ENCODE measurements at regions not wholly inside any gene's neighbourhood (a gene's known extent, or its start where the extent isn't known, plus 50 kb on each side); places are given as distances from the start of the nearest gene placed in this dataset.

DNA sequence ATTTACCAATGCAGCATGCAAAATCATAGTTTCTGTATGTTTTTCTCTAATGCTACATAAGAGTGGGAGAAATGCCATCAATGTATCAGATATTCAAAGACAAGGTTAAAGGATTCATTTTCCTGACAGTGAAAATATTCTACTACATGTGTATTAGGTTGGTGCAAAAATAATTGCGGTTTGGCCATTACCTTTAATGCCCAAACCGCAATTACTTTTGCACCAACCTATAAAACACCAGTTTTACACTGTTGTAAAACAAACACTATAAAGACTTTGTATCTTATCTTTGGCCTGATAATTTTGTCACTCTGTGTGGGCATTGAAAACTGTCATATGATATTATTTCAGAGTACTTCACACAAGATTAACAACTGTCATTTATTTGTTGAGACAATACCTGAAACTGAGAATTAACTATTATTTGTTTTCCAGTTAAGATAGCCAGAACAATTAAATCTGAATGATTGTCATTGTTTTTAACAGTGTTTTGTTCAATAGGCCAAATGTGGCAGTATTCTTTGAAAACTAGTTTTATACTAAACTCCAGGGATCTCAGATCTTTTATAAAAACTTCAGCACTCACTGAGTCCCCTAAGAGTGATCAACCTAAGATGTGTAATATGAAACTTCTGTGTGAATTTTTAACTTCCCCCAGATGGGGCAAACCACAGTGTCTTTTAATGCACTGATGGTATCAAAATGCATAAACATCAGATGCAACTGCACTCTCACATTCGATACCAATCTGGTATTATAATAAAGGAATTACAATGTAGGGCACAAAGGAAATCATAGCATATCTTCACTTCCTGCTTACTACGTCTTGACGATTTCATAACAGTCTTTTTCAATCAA is 53.8 kb upstream of the FBN2 start:
- DNase-seq: no peak

DNA sequence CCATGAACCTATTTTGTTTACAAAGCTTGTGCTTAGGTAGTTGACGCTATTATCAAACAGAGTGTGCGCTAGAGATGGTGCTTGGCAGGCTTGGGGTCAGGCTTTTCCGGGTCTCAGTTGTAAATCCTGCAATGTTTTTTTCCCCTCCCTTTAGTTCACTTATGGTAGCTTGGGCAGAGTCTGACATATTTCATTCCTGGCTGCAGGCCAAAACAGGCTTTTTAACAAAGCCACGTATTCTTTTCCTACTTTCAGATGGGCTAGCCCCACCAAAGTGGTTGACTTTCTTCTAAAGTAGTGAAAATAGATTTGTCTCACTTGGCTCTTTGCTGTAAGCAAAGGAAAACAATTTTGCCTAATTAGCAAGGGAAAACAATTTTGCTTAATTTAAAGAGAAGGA is 58.0 kb upstream of the FBN2 start:
- no peak for DNase-seq

DNA sequence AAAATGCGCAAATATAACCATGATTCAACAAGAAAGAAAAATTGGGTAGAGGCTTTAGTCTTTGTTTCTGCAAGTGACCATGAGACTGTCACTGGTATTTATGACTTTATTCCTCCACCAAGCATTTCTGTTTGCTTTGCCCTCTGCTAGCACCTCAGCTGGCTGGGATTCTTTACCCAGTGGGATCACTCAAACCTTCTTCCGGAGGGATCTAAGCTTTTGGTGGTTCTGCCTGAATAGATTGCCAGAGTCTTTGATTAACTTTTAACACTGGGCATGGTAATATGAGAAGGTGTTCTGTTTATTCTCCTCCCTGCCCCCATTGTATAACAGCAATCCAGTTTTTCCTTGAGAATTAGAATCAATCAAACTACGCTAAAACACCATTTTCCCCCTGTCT is 59.1 kb upstream of the FBN2 start:
- DNase-seq: no peak

DNA sequence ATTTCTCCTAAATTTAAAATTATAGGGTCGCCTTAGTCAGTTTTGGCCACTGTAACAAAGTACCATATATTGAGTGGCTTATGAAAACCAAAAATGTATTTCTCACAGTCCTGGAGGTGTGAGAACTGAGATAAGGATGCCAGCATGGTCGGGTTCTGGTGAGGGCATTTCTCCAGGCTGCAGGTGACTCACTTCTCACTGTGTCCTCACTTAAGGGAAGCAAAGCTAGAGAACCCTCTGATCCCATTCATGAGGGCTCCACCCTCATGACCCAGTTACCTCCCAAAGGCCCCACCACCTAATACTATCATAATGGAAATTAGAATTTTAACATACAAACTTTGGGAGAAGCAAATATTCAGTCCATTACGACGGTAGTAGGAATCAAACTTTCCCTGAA is 75.1 kb upstream of the FBN2 start:
- DNase-seq: no peak

DNA sequence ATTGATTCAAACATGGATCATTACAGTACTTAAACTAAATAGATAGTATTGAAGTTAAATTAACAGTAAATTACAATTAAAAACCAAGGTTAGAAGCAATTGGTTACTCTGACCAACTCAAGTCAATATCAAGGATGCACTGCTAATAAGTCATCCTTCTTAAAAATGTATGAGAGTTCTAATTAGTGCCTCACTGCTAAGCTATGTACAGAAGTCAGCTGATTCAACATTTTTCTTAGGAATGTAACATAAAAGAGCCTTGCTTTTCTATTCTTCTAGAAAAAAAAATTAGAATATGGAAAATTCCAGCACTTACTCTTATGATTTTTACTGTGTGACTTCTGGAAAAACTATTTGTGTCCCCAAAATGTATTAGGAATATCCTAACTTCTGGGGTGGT is 75.7 kb upstream of the FBN2 start:
- no peak for DNase-seq

DNA sequence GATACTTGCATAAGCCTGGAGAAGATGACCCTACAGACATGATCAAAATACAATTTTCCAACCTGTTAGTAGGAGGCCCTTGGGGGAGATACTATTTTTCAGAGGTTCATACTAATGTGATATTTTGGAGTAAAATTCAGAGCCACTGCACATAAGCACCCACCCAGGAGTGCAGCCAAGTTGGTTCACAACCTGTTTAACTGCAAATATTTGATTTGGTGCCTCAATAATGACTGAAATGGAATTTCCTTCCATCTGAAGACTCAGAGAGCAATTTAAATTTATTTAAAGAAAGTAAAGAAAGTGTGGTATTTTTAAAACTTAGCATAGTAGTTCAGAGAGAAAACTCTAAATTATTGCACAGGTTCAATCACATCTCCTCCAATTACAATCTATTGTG is 77.5 kb upstream of the FBN2 start:
- no peak for DNase-seq

DNA sequence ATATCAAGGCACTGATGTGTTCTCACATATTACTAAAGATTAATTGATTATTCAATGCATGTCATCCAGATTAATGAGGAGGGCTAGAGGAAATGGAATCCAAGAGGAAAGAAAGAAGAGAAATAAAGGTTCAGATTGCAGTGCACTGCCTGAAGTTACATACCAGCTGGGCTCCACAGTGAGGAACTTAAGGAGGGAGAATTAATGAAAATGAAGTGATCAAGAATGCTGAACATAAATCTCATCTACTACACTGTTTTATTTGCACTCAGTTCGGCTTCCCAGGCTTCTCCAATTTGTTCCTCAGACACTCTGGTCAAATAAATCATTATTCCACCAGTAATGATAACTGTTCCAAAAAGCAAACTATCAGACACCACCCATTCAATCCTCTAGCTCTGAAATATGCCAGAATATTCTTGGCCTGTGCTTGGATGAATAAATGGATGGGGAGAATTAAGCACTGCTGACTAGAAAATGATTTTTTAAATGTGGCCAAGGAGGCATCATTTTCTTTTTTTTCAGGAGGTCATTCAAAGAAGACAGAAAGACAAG is 88.6 kb upstream of the FBN2 start:
- DNase-seq: no peak

DNA sequence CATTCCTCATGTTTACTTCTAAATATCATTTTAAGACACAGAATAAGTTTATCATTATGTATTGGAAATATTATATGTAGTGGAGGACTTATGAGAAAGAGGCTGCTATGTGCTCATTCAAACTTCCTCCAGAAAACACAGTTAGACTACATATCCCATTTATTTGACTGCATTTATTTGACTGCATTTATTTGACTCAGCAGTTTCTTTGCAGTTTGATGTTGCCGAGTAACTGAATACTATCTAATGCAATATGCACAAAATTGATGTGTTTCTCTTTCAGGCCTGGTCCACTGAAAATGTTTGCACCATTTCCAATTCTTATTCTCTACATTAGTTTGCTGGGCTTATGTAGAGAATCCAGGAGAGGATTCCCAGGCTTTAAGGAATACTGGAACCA is 89.9 kb upstream of the FBN2 start:
- no peak for DNase-seq

DNA sequence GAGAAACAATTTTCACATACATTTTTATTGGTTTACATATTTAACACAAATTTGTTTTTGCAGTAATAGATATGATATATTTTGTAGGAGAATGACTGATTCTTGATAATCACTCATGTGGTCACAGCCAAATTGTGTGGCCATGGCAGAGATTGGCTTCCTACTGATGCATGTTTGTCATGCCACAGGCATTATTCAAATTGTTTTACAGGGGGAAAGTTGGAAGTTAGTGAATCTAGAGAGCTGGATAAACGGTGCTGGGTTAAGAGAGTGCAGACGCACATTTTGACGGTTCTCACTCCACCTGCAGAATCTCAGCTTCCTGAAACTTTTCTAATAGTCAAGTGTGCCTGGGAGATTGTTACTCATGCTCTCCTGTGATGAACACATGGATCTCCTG is 91.1 kb upstream of the FBN2 start:
- DNase-seq: no peak

DNA sequence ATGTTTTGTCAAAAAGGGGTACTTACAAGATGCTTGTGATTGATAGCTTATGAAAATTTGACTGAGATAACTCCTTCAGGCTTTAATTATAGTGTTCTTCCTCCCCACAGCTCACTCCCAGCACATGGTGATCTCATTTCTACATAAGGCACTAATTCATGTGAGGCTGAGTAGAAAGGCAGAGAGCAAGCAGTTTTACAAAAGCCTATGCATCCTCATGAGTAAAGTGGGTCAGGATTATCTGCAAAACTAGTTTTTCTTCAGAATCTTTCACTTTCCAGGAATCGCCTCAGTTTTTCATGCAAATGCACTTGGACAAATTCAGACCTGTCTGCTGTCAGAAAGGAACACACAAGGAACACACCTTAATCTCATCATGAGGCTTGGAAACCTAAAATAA is 92.1 kb upstream of the FBN2 start:
- no peak for DNase-seq

DNA sequence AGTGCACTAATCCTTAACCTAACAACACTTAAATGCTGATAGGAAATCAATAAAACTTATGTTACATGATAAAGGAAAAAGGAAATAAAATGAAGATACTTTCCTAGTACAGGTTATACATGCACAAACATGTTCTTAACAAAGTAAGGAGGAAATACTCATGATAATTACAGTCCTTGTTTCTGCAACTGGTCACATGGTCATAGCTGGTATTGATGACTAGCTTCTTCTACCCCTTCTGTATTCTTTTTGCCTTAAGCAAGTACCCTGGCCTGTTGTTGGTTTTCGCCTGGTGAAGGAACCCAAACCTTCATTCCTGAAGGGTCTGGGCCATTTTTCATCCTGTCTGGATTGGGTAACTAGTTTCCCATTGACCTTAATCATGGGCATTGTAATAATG is 93.7 kb upstream of the FBN2 start:
- DNase-seq: no peak

DNA sequence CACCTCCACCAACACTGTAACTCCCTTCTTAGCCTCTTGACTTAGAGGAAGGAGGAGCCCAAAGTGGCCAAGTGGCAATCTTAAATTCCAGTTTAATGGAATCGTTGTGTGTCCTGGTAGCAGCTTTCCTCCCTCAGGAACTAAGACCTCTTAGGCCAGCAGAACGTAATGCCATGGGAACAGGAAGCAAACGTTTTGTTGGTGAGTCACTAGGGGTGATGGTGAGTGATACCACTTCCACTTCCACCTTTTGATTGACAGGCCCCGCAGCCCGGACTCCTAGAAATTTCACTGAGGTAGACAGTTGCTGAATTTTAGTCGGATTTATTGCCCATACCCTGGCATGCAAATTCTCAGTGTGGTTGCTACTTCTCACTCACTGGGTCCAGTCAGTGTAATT is 94.2 kb upstream of the FBN2 start:
- DNase-seq: no peak

DNA sequence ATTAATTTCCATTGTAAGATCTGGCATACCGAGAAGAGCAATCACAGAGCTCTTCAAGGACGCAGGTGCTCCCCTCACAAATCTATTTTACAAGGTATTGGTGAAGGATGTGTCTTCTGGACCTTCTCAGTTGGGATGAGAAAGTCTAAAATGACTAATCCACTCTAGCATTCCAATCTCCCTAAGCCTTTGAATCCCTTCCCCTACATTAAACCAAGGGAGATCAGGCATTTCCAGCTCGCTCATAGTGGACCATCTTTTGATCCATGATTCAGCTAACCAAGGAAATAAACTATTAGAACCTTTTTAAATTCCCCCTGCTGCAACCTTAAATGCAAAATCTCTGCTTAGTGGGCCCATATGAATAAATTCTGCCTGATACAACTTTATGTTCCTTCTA is 95.9 kb upstream of the FBN2 start:
- no peak for DNase-seq

DNA sequence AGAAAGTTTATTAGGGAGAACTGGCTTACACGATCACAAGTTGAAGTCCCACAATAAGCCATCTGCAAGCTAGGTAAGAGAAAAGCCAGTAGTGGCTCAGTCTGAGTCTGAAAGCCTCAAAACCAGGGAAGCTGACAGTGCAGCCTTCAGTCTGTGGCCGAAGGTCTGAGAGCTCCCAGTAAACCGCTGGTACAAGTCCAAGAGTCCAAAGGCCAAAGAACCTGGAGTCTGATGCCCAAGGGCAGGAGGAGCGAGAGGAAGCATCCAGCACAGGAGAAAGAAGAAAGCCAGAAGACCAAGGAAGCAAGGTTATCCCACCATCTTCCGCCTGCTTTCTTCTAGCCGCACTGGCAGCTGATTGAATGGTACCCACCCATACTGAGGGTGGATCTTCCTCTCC is 97.3 kb upstream of the FBN2 start:
- no peak for DNase-seq

DNA sequence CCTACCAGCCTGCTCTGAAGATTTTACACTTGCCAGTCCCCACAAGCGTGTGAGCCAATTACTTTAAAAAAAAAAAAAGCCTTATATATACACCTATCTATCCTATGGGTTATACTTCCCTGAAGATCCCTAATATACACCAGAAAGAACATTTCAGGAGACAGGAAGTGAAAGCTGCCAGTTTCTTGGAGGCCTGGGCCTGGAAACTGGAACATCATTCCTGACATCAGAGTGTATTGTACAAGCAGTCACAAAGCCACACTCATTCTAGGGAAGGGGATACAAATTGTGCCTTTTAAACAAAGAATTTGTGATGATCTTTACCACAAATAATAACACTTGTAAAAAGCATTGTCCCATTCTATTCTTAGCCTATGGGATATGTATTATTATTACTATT is 98.3 kb upstream of the FBN2 start:
- DNase-seq: no peak

DNA sequence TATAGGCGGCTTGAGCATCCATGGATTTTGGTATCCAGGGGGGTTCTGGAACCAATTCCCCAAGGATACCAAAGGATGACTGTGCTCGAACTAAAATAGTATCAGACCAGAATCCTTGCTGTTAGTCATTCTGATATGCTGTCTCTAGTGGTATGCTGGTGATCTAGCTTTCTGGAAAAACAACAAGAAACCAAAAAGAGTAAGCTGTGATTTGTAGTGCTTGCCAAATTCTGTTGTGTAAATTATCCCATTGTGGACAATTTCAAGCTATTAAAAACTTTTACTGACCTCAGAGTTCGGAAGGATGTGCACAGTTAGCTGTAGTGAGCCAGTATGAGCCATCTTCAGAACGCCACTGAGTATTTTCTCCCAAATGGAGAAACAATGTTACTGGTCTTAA is 99.0 kb upstream of the FBN2 start:
- DNase-seq: no peak

DNA sequence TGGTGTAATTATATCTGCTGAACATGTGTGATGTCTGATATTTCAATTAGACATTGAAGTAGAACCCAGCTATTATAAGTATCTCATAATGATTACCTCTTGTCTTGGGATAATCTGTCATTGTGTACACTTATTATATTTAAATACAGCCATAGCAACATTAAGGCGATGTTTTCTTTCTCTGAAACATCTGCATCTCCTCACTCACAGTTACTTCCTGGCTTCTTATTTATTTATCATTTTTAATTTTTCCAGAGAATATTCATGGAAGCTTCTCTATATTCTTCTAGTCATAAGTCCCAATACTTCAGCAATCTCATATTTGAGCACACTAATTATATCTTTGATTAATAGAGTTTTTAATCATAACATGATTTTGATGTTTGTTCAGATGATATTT is 103.8 kb upstream of the FBN2 start:
- DNase-seq: no peak

DNA sequence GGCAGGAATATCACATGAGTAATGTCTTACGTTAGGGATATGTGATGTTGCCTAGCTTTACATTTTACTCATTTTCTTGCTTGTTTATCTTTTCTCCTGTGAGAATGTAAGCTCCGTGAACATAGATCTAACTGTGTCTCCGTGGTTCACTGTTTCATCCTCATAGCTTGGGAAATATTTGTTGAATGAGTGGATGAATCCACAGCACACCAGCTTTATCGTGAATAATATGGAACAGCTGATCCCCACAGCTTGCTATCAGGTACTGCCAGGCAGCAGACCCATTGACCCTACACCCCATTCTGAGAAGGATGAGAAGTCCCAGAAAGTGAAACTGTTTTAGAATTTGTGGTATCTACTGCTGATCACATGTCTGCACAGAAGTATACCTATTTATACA is 106.8 kb upstream of the FBN2 start:
- DNase-seq: no peak

DNA sequence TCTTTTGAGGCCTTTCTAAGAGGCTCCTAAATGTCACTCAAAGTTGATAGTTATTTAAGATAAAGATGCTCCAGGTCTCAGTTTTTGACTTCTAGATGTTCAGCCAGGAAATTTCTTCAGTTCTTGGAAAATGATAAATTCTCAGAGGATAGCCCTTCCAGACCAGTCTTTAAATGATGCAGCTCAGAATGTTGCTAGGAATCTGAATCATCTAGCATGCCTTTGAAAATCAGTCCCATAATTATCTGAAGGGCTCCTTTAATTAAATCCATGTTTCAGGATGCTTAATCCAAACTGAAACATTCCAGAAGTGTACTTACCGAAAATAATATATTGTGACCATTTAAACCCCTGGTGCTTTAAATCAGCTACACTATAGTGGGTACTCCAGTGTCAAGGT is 107.5 kb upstream of the FBN2 start:
- no peak for DNase-seq

DNA sequence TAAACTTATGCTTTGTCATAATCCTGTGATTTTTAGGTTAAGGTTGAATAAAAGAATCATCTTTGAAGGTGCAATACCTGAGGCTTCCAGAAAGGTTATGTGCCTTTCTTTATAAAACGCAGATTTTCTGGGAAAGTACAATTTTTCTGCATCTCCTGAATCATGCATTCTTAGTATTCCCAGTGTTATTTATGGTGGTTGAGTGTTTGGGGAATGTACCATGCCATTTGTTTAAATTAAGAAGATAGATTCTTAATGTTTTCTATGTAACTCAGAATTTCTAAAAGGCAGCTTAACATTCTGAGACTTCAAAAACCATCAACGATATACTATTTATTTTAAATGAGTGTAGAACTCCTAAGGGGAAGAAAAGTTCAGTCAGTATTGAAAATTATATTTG is 108.1 kb upstream of the FBN2 start:
- no peak for DNase-seq

DNA sequence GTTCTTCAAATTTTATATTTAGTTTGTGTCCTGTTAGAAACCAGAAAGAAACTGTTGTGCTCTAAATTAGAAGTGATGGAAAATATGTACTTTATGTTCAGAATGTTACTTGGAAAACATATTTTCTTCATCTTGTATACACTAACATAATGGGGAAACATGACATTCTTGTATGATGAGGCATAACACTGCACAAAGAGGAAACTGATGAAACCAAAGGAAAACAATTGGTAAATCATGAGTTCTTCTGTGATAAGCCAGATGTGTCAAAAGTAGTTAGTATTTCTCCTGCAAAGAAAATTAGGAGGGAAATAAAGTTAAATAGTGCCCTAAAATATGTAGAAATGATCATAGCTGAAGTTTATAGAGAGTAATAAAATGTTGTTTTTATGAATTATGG is 111.1 kb upstream of the FBN2 start:
- DNase-seq: no peak

DNA sequence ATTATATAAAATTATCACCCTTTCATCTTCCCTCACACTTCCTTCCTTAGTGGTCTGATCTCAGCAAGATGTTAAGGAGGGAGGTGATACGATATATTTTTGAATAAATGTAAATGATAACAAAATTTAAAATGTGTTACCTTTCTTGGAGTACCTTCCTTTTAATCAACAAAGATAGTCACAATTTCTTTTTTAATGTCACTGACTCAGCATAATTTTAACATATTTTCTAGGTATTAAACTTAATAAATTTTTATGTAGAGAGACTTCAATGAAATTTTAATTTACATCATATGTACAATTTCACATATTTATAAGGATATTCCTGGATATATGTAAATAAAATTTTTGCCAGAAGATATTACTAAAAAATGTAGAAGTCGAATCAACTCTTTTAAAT is 125.0 kb upstream of the FBN2 start:
- DNase-seq: no peak

DNA sequence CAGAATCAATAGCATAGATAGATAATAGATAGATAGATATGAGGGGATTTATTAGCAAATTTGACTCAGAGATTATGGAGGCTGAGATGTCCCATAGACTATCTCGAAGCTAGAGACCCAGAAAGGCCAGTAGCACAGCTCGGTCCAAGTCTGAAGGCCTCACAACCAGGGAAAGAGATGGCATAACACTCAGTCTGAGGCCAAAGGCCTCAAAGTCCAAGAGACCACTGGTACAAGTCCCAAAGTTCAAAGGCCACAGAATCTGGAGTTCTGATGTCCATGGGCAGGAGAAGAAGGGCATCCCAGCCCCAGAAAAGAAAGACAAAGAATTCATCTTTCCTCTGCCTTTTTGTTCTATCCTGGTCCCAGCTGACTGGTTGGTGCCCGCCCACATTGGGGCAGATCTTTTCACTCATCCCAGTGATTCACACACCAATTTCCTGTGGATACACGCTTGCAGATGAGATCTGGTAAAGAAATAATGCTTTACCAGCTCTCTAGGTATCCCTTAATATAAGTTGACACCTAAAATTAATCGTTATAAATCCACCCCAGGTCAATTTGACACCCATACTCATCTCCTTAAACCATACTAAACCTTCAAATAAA is 127.8 kb upstream of the FBN2 start:
- no peak for DNase-seq

DNA sequence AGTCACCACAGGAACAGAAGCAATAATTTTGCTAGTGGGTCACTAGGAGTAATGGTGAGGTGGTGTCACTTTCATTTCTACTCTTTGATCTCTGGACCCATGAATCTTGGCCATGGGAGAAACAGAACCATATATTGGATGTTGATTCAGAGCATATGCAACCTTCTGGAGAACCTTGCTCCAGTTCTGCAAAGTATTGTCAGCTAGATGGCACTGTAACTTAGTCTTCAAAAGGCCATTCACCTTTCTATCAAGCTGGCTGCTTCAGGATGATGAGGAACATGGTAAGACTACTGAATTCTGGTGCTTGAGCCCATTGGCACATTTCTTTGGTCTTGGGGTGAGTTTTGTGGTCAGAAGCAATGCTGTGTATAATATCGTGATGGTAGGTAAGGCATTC is 129.1 kb upstream of the FBN2 start:
- DNase-seq: no peak

DNA sequence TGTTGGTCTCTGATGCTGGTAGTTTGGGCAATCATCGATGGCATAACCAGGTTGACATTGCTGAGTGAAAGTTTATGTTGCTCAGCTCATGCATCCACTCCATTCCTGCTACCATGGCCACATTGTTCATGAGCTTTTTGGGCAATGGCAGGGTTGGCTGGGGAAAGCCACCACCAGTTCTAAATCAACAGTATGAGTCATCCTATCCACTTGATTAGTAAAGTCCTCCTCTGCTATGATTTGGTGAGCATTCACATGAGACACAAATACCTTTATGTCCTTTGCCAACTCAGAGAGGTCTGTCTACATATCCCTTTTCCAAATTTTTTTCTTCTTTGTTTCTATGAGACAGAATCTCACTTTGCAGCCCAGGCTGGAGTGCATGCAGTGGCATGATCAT is 129.7 kb upstream of the FBN2 start:
- no peak for DNase-seq

Data from stimulated activated CD4-positive, alpha-beta T cell treated with anti-CD3 and anti-CD28 coated beads, Interleukin-4, amount 100 ng/mL, for 1 hour (primary cell).